Adrenal gland (tissue), 5 donors: ENCODE measurements at regions not wholly inside any gene's neighbourhood (a gene's known extent, or its start where the extent isn't known, plus 50 kb on each side); places are given as distances from the start of the nearest gene placed in this dataset.

Experiments used
- POLR2A ChIP-seq, 2 donors: fragments of 450-650 bp; IDR thresholded peaks; one replicate each; pipeline ENCODE4 v1.6.1; 2017; ENCODE audit warnings: antibody characterized with exemption in 2 of 2, mild to moderate bottlenecking in 2 of 2, moderate library complexity in 1 of 2
- TF ChIP-seq, protein P1 (sequence below), 6 experiments: fragments of 450-650 bp in 4 of 6; fragments of 200-600 bp in 2 of 6; sonication (generic) in 1 of 6; IDR thresholded peaks; 1 replicate in 5 of 6; 2 replicates in 1 of 6; pipeline versions ENCODE4 v1.5.1 to v1.8.0; 2016 to 2021; ENCODE audit warnings: antibody characterized with exemption in 6 of 6, mild to moderate bottlenecking in 2 of 6, moderate library complexity in 1 of 6
- donor health status: DM: no; HTN: no; CAD: no.

GRCh38 chr16:47980212-47980611 is 175.6 kb downstream of the ABCC12 start:
- TF ChIP-seq, protein P1, sequence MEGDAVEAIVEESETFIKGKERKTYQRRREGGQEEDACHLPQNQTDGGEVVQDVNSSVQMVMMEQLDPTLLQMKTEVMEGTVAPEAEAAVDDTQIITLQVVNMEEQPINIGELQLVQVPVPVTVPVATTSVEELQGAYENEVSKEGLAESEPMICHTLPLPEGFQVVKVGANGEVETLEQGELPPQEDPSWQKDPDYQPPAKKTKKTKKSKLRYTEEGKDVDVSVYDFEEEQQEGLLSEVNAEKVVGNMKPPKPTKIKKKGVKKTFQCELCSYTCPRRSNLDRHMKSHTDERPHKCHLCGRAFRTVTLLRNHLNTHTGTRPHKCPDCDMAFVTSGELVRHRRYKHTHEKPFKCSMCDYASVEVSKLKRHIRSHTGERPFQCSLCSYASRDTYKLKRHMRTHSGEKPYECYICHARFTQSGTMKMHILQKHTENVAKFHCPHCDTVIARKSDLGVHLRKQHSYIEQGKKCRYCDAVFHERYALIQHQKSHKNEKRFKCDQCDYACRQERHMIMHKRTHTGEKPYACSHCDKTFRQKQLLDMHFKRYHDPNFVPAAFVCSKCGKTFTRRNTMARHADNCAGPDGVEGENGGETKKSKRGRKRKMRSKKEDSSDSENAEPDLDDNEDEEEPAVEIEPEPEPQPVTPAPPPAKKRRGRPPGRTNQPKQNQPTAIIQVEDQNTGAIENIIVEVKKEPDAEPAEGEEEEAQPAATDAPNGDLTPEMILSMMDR (IDR thresholded peaks at IDR 0.05), result no peak
- no peak for TF ChIP-seq POLR2A (IDR thresholded peaks at IDR 0.05)
